ENCODE measurements at regions not wholly inside any gene's neighbourhood (a gene's known extent, or its start where the extent isn't known, plus 50 kb on each side); places are given as distances from the start of the nearest gene placed in this dataset.

DNA sequence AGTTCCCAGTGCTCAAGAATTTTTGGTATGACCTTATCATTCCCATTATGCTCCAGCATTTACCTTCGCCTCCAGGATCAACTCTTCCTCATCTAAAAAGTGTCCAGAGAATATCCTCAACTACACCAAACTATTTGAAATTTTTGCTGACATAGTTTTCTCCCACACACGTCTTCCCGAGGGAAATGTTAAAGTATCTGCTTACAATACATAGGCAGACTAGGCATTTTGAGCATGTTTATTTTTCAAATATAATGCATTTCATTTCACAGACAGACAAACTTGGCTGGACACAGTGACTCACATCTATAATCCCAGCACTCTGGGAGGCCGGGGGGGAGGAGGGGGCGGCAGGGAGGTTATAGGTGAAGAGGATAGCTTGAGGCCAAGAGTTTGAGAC is 177.1 kb upstream of the TRIM24 start:
- TF ChIP-seq, protein P1, sequence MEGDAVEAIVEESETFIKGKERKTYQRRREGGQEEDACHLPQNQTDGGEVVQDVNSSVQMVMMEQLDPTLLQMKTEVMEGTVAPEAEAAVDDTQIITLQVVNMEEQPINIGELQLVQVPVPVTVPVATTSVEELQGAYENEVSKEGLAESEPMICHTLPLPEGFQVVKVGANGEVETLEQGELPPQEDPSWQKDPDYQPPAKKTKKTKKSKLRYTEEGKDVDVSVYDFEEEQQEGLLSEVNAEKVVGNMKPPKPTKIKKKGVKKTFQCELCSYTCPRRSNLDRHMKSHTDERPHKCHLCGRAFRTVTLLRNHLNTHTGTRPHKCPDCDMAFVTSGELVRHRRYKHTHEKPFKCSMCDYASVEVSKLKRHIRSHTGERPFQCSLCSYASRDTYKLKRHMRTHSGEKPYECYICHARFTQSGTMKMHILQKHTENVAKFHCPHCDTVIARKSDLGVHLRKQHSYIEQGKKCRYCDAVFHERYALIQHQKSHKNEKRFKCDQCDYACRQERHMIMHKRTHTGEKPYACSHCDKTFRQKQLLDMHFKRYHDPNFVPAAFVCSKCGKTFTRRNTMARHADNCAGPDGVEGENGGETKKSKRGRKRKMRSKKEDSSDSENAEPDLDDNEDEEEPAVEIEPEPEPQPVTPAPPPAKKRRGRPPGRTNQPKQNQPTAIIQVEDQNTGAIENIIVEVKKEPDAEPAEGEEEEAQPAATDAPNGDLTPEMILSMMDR (IDR thresholded peaks at IDR 0.05) = no peak
- no peak for TF ChIP-seq POLR2A (IDR thresholded peaks at IDR 0.05)
- no peak for TF ChIP-seq POLR2AphosphoS5 (IDR thresholded peaks at IDR 0.05)
